COLO829 (cell line): ENCODE measurements at regions not wholly inside any gene's neighbourhood (a gene's known extent, or its start where the extent isn't known, plus 50 kb on each side); places are given as distances from the start of the nearest gene placed in this dataset.
"Not testable (repeated sequence)": the region's sequence is repeated elsewhere in the genome, so short reads cannot be mapped to it uniquely, and the experiment has no call there.

Experiments
- DNase-seq: peaks from one replicate; pipeline ENCODE4 v3.0.0; 2012; ENCODE audit warnings: low spot score

DNA sequence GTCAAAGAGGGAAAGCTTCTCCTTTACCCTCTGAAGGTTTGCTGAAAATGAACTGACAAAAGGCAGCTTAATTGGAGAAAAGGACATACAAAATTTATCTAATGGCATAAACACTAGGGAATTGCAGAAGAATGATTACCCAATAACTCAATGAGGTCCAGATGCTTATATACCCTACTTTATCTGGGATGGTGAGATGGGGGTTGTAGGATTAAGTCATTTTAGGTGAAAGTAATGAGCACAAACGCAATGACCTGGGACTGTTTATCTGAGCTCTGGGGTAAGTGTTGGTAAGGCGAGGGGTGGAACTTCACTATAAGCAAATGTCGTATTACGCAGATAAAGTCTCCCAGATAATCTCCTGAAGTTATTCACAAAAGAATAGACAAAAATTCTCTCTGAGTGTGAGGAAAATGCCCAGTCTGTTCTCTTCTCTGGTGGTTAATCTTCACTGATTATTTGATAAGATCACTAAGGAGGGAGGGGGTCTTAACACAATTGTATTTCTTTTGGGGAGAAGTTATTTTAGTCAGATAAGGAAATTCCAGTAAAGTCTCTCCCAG lies 1067.8 kb downstream of the DNAJB9 start:
- no peak for DNase-seq

DNA sequence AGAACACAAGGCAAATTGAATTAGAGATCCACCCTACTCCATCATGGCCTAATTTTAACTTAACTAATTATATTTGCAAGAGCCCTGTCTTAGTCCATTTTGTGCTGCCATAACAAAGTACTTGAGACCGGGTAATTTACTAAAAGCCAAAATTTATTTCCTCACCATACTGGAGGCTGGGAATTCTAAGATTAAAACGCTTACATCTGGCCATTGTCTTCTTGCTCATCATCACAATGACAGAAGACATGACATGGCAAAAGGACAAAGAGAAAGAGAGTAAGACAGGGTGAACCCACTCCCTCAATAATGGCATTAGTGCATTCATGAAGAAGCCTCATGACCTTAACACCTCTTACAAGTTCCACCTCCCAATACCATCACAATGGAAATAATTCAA lies 1068.6 kb downstream of the DNAJB9 start:
- DNase-seq: no peak

DNA sequence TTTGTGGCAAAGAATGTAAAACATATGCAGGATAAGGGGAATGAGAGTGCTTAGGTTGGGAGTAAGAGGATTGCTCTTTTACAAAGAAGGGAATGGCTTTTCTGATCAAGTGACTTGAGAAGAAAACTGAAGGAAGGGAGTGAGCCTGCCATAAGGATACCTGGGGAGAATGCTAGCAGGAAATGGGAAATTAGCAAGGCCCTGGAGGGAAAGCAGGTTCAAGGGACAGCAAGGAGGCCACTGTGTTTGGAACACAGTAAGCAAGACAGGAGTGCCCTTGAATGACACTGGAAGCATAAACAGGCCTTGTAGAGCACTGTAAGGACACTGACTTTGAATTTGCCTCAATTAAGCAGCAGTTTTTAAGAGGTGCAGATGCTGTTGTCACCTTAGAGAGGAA lies 1069.9 kb downstream of the DNAJB9 start:
- DNase-seq: no peak

DNA sequence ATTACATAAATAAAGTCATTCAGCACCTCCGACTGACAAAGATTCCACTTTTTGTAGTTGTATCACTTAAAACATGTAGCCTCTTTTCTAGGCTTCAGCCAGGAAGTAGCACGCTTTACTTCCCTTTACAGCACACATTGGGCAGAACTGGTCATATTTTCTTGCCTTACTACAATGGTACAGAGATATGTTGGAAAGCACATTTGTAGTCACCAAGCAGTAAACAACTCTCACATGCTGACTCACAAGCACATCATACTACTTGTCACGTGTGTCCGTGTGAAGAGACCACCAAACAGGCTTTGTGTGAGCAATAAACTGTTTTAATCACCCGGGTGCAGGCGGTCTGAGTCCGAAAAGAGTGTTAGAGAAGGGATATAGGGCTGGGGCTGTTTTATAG lies 1071.8 kb downstream of the DNAJB9 start:
- DNase-seq: no peak

DNA sequence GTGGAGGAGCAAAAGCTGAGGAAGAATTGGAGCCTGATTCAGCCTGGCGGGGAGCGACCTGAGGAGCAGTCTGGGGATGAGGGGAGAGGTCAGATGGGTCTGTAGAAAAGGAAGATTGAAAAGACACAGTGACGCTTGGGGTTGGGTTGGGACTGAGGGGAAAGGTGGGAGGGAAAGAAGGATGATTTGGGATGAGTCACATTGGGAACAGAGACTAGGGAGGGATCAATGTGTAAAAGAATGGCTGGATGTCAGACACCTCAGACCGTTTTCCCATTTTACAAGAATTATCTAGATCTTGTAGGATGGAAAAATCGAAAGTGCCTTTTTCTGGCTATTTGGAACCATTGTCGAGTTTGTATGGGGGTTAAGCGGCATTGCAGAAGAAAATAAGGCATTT lies 1076.5 kb downstream of the DNAJB9 start:
- DNase-seq: no peak

DNA sequence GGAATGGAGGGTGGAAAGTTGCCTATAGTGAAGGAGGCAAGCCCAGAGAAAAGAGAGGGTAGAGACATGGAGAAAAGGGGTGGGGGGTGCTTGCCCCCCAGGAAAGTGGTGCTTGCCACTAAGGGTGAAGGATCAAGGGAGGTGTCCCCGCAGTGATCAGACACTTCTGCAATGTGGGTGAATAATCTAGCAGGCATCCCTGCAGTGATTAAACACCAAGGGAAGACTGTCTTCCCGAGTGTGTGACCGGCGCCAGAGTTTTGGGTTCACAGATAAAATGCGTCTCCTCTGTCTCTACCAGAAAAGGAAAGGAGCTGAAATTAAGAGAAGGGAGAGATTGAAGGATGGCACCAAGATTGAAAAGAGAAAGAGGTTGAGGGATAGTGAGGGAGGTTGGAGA lies 1076.9 kb downstream of the DNAJB9 start:
- not testable (repeated sequence) for DNase-seq

DNA sequence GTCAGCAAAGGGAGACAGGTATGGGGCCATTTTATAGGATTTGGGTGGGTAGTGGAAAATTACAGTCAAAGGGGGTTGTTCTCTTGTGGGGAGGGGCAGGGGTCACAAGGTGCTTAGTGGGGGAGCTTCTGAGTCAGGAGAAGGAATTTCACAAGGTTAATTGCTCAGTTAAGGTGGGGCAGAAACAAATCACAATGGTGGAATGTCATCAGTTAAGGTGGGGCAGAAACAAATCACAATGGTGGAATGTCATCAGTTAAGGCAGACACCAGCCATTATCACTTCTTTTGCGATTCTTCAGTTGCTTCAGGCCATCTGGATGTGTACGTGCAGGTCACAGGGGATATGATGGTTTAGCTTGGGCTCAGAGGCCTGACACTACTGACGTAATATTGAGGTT lies 1077.6 kb downstream of the DNAJB9 start:
- DNase-seq: not testable (repeated sequence)

DNA sequence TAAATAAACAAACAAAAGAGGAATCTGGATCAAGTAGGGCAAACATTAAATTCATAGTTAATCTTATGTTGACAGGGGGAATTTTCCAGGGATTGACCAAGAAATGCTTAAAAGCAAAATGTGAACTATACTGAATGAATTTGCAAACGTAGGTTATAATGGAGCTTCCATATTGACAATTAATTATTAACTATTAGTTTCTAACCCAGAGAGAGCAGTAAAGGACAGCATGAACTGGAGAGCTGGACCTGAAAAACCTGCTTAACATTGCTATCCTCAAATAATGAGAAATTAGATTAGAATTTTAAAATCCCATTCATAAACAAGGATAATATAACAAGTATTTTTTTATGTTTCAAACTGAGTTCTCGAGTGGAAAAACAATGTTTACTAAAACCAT lies 1089.6 kb downstream of the DNAJB9 start:
- no peak for DNase-seq

DNA sequence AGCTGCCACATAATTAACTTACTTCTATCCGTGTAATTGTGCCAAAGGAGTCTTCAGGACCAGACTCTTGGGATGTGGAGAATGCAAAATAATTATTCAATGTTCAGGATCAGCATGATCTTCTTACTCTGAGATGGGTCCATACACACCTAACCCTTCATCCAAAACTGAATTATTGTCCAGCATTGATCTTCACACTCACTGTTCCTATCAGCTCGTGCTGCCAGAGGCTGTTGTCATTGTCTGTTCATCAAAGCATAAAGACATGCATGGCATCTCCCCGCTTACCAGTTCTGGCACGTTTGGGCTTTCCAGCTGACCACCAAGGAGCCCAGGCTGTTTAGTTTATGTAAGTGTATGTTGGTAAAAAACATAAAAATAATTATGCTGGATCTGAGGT lies 1090.7 kb downstream of the DNAJB9 start:
- DNase-seq: no peak

DNA sequence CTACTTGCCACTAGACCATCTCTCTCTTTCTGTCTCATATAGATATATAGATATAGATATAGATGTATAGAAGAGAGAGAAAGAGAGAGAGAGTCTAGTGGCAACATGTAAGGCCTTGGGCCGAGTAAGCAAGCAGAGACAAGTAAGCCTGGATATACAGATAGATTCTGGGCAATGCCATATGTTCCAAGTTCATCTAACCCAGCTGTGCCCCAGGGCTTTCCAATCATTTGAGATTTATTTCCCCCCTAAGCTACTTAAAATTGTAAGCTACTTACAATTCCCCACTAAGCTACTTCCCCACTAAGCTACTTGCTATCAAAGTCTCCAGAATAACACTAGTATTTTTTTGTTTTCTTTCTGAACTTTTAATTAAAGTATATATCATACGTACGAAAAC lies 1094.1 kb downstream of the DNAJB9 start:
- DNase-seq: no peak

DNA sequence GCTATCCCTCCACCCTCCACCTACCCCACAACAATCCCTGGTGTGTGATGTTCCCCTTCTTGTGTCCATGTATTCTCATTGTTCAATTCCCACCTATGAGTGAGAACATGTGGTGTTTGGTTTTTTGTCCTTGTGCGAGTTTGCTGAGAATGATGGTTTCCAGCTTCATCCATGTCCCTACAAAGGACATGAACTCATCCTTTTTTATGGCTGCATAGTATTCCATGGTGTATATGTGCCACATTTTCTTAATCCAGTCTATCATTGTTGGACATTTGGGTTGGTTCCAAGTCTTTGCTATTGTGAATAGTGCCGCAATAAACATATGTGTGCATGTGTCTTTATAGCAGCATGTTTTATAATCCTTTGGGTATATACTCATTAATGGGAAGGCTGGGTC lies 1117.6 kb downstream of the DNAJB9 start:
- DNase-seq: not testable (repeated sequence)

DNA sequence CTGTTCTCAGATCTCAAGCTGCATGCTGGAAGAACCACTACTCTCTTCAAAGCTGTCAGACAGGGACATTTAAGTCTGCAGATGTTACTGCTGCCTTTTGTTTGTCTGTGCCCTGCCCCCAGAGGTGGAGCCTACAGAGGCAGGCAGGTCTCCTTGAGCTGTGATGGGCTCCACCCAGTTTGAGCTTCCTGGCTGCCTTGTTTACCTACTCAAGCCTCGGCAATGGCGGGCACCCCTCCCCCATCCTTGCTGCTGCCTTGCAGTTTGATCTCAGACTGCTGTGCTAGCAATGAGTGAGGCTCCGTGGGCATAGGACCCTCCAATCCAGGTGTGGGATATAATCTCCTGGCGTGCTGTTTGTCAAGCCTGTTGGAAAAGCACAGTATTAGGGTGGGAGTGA lies 1122.9 kb downstream of the DNAJB9 start:
- DNase-seq: not testable (repeated sequence)

DNA sequence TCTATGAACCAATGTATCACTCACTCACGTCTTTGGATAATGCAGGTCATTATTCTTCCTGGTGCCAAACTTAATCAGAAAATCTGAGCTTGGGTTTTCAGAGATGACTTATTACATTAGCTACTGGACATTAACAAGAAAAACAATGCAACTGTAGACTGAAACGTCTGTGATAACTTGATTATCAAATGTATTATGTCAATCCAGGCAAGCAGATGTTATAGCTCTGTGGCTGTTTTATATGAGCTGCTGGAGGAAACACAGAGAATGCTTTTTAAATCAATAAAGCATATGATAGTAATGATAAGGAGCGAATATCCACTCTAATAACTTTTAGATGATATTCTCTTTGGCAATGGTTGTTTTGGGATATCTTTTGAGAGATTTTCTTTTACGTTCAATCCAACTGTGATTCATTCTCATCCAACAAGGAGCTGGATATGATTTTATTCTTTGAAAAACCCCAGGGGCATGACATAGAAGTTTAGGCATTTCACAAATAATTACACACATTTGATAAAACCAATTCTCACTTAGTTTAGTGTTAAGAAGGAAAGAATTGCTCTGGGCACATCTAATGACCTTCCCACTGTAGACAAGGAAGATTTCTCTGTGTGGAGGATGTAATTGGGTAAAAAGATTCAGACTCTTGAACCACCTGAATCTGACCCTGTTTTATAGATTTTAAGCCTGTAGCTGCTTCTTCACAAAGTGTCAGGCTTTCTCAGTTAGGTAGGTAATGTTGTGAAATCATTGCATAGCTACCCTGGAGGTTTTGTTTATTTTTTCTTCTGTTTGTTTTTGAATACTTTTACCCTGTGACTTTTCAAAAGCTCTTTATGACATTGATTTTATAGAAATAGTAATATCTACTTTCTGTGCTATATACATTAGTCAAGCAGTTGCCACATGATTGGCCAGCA lies 1124.7 kb downstream of the DNAJB9 start:
- DNase-seq: no peak

DNA sequence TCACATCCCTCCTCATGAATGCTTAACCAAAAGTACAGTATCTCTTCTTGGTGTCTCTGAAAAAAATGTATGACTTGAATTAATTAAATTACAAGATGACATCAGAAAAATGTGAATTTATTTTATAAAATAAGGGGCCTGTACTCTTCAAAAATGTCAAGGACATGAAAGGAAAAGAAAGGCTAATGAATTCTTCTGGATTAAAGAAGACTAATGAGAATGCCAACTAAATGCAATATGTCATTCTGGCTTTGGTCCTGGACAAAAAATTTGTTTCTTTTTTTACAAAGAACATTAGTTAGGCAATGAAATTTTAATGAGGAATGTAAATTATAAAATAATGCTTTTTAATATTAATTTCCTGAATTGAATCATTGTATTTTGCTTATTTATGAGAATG lies 1125.7 kb downstream of the DNAJB9 start:
- DNase-seq: no peak

DNA sequence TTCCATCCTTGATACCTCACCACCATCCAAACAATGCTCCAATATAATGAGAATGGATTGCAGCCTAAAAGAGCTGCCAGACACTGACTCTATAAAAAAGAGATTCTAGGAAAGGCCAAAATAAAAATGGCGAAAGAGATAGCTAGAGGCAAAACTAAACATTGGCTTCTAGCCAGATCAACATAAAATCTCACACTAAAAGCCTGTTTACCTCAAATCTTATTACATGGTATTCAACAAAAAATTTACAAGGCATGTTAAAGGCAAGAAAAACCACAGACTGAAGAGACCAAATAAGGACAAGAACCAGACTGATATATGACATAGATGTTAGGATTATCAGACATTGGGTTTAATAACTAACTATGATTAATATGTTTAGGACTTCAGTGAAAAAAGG lies 1127.0 kb downstream of the DNAJB9 start:
- no peak for DNase-seq

DNA sequence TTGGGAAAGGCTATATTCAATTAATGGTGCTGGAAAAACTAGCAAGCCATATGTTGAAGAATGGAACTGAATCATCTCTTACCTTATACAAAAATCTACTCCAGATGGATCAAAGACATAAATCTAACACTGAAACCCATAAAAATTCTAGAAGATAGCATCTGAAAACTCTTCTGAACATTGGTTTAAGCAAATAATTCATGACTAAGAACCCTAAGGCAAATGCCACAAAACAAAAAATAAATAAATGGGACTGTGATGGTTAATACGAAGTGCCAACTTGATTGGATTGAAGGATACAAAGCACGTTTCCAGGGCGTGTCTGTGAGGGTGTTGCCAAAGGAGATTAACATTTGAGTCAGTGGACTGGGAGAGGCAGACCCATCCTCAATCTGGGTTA lies 1130.0 kb downstream of the DNAJB9 start:
- no peak for DNase-seq

DNA sequence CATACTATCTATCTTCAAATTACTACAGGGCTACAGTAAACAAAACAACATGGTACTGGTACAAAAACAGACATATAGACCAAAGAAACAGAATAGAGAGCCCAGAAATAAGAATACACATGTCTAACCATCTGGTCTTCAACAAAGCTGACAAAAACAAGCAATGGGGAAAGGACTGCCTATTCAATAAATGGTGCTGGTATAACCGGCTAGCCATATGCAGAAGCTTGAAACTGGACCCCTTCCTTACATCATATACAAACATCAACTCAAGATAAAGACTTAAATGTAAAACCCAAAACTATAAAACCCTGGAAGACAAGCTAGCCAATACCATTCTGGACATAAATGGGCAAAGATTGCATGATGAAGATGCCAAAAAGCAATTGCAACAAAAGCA lies 1143.7 kb downstream of the DNAJB9 start:
- no peak for DNase-seq

DNA sequence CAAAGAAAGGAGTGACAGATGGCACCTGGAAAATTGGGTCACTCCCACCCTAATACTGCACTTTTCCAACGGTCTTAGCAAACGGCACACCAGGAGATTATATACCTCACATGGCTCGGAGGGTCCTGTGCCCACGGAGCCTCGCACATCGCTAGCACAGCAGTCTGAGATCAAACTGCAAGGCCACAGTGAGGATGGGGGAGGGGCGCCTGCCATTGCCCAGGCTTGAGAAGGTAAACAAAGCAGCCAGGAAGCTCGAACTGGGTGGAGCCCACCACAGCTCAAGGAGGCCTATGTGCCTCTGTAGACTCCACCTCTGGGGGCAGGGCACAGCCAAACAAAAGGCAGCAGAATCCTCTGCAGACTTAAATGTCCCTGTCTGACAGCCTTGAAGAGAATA lies 1149.7 kb downstream of the DNAJB9 start:
- not testable (repeated sequence) for DNase-seq

DNA sequence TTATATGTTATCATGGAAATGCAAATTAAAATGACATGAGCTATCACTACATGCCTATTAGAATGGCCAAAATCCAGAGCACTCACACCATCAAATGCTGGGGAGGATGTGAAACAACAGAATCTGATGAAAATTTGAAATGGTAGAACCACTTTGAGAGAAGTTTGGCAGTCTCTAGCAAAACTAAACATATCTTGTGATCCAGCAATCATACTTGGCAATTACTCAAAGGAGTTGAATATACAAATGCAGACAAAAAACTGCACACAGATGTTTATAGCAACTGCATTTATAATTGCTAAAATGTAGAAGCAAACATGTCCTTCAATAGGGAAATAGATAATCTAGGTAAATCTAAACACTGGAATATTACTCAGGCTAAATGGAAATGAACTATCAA lies 1164.9 kb downstream of the DNAJB9 start:
- no peak for DNase-seq

DNA sequence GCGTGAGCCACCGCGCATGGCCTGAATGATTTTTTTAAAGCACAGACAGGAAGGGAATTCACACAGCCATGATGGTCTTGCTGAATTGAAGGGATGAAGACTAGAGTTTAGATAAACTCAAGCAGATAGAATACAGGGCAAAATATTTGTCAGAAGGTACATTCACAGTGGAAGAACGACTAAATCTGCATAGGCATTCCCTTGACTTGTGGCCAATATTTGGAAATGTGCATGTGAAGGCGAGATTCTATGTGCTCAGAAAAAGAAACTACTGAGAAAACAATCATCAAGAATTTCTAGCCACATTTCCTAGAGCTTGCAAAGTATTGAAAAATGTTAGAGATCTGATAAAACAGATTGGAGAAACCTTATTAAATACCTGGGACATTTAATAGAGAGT lies 1166.2 kb downstream of the DNAJB9 start:
- DNase-seq: no peak

DNA sequence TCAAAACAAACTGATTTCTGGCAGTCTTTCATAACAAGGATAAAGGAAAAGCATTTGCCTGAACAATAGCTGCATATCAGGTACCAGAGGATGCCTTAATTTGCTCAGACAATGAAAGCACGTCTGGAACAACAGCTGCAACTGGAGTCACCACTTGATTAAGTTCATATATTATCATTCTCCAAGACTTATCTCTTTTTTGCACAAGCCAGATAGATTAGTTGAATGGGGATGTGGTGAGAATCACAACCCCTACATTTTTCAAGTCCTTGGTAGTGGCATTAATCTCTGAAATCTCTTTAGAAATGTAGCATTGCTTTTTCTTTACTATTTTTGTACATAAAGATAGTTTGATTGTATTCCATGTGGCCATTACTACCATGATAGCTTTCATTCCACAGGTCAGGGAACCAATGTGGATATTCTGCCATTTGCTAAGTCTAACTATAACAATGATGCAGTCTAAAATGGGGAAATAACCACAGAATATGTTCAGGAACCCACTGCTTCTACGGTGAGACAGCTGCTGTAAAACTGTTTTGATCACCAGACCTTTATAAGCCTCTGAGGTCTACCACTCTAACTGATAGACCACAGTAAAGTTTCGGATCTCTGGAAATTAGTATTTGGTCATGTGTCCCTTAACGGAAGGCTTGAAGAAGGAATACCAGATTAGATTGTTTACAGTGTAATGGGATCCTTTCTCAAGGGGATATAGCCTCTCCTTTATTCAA lies 1176.2 kb downstream of the DNAJB9 start:
- no peak for DNase-seq

DNA sequence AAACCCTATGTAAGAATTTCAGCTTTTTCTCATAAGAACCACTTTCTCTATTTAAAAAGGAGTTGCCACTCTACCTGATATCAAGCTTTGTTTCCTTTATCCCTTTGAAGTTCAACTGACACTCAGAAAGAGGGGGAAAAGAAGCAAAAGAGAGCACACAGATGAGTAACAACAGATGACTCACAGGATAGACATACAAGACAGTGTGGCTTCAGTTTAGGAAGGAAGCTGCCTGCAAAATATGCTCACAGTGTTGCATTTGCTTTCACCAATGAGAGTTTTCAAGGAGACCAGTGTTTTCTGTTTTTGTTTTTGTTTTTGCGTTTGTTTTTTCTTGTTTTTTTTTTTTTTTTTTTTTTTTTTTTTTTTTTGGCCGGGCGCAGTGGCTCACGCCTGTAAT lies 1181.6 kb downstream of the DNAJB9 start:
- no peak for DNase-seq

DNA sequence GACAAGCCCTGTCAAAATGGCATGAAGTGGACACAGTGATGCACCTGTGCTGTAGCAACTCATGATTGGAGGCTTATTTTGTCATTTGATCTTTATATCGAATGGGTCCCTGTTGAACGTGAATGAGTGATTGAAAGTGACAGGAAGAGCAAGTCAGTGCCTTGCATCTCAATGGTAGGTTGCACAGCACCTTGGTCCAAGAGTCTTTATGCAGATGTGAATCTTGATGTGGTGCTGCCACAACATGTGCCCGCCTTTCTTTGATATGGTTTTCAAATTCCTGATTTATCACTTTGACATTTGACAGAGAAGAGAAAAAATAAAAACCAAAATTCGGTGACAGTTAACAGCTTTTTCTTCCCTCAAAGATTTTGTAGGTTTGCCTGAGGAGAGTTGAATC lies 1182.4 kb downstream of the DNAJB9 start:
- DNase-seq: no peak
